ENCODE measurements at regions not wholly inside any gene's neighbourhood (a gene's known extent, or its start where the extent isn't known, plus 50 kb on each side); places are given as distances from the start of the nearest gene placed in this dataset.
A peak's percentile ranks its signal among the peaks of the same experiment; 100 is the strongest.

- Histone ChIP-seq H3K4me1 (no peaks in the 10 kb centered on the region), H3K27ac (no peak overlapping the region), H3K9me3 (no peaks in the 10 kb centered on the region), H3K4me3 (no peak overlapping the region), H3K27me3 (no peaks in the 10 kb centered on the region), H3K36me3 (no peaks in the 10 kb centered on the region)
- DNase-seq: no peak
- 39 to 57% (median 42%) methylated on average over 4 of the region's 4 CpGs for WGBS, 4 donors
- no peak for ATAC-seq
- intact Hi-C loops (cut with DNase I): no loop called here
- TF ChIP-seq POLR2A (IDR thresholded peaks at IDR 0.05): no peak
- TF ChIP-seq CTCF (IDR thresholded peaks at IDR 0.05): no peak
Measured at GRCh38 chr10:107826171-107826570, 661.7 kb upstream of the SORCS1 start.

- intact Hi-C loops (cut with DNase I): loop anchor here in 9 of 10 donors (2.0 to 10.0 kb wide), 11 partner anchors 400 to 1190 kb away; no protein-coding TSS in a partner anchor
- Histone ChIP-seq H3K4me3 (no peak overlapping the region), H3K27me3 (no peaks in the 10 kb centered on the region), H3K4me1 (no peaks in the 10 kb centered on the region), H3K27ac (no peak overlapping the region), H3K36me3 (no peaks in the 10 kb centered on the region), H3K9me3 (no peaks in the 10 kb centered on the region)
- TF ChIP-seq CTCF (IDR thresholded peaks at IDR 0.05) (peak; percentile 17 to 69 (median 51)), POLR2A (IDR thresholded peaks at IDR 0.05) (no peak)
- peak in 3 of 5 donors; percentile 26 to 35 (median 28) for DNase-seq
- WGBS, 4 donors: 38 to 45% (median 44%) methylated on average over 6 of the region's 6 CpGs
- ATAC-seq: peak in 2 of 4 donors; percentile 64 to 68
Measured at GRCh38 chr10:107814865-107815487, 650.5 kb upstream of the SORCS1 start.

GRCh38 chr10:107813451-107814162 lies 649.1 kb upstream of the SORCS1 start:
- 64 to 81% (median 73%) methylated on average over 8 of the region's 8 CpGs for WGBS, 4 donors
- intact Hi-C loops (cut with DNase I): loop anchor here in 9 of 10 donors (2.0 to 10.0 kb wide), 9 partner anchors 399 to 1189 kb away; no protein-coding TSS in a partner anchor
- TF ChIP-seq CTCF (IDR thresholded peaks at IDR 0.05): no peak
- Histone ChIP-seq H3K36me3 (no peaks in the 10 kb centered on the region), H3K4me1 (no peaks in the 10 kb centered on the region), H3K27me3 (no peaks in the 10 kb centered on the region), H3K9me3 (no peaks in the 10 kb centered on the region), H3K4me3 (no peak overlapping the region), H3K27ac (no peak overlapping the region)
- no peak for ATAC-seq
- DNase-seq: no peak

GRCh38 chr10:107809889-107810288 lies 645.4 kb upstream of the SORCS1 start:
- no peak overlapping the region for H3K4me3 ChIP-seq
- intact Hi-C loops (cut with DNase I): loop anchor here in 9 of 10 donors (5.0 to 10.0 kb wide), 8 partner anchors 395 to 1185 kb away; no protein-coding TSS in a partner anchor
- no peaks in the 10 kb centered on the region for H3K9me3 ChIP-seq
- WGBS, 4 donors: 73 to 84% (median 80%) methylated on average over 2 of the region's 2 CpGs
- TF ChIP-seq CTCF (IDR thresholded peaks at IDR 0.05): no peak
- no peak for TF ChIP-seq POLR2A (IDR thresholded peaks at IDR 0.05)
- H3K27ac ChIP-seq: no peak overlapping the region
- DNase-seq (no peak), ATAC-seq (no peak)
- H3K36me3 ChIP-seq: no peaks in the 10 kb centered on the region
- no peaks in the 10 kb centered on the region for H3K4me1 ChIP-seq
- H3K27me3 ChIP-seq: peaks cover 0 to 4% (median 0%) of the 10 kb centered on the region in 9 donors

Measured in heart left ventricle (tissue), 16 donors.